GM19099 (cell line): ENCODE measurements at regions not wholly inside any gene's neighbourhood (a gene's known extent, or its start where the extent isn't known, plus 50 kb on each side); places are given as distances from the start of the nearest gene placed in this dataset.

Experiments
- POLR2A ChIP-seq: IDR thresholded peaks from 3 replicates; pipeline ENCODE4 v1.6.1; 2011; ENCODE audit warnings: low read depth; ENCODE audit not compliant: insufficient read length; ENCODE audit errors: extremely low read depth

- TF ChIP-seq POLR2A = no peak
Measured at GRCh38 chr6:120468486-120468885, 865.8 kb downstream of the TBC1D32 start.

DNA sequence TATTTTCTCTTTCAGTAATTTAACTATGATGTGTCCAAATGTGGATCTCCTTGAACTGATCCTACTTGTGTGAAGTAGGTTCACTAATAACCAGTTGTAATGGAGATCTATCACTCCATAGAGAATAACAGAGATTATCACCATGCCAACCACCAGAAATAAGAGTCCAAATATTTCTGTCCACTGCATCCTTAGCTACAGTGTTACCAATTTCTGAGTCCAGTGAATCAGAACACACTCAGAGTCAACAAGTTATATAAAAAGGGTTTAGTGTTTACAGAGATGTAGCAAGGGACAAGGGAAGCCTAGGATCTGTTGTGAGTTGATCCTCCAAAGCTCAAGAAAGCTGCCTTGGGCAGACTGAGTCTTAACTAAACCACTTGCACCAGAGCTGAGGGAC lies 882.8 kb downstream of the TBC1D32 start:
- TF ChIP-seq POLR2A = no peak

- TF ChIP-seq POLR2A = no peak
Measured at GRCh38 chr6:120447605-120448004, 886.7 kb downstream of the TBC1D32 start.

DNA sequence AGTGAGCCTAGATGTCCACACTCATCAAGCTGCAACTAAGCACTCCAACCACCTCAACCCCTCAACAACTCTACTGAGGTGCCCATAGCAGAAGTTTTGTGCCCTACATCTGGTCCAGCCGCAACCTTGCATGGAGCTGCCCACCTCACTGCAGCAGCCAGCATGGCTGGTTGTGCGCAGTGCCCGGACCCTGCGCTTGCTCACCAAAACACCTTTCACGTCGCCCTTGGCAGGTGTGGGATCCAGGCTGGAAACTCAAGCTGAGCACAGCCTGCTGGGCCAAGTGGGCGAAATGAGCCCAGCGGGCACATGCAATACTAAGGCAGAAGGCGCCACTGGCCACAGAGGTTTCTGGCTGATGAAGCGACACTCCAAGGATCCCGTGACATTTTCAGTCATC lies 902.4 kb downstream of the TBC1D32 start:
- TF ChIP-seq POLR2A = no peak

- TF ChIP-seq POLR2A = no peak
Measured at GRCh38 chr6:120411394-120411793, 922.9 kb downstream of the TBC1D32 start.

DNA sequence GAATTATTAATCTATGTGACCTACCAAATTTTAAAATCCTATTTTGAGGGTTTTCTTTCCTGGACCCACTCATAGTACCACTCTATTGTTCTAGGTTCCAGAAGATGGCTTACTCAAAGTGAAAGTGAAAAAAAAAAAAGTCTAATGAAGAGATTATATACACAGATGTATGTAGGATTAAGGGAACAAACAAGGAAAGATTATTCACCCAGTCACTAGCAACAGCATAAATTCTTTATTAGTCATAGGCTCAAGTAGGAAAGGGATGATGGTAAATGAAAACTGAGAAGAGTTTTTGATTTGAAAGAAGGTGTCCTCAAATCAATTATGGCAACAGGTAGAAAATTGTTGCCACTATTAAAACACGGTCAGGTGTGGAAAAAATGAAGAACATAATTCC lies 923.7 kb downstream of the TBC1D32 start:
- no peak for TF ChIP-seq POLR2A

- no peak for TF ChIP-seq POLR2A
Measured at GRCh38 chr6:120407696-120408095, 926.6 kb downstream of the TBC1D32 start.

- TF ChIP-seq POLR2A = no peak
Measured at GRCh38 chr6:120405947-120406346, 928.3 kb downstream of the TBC1D32 start.

DNA sequence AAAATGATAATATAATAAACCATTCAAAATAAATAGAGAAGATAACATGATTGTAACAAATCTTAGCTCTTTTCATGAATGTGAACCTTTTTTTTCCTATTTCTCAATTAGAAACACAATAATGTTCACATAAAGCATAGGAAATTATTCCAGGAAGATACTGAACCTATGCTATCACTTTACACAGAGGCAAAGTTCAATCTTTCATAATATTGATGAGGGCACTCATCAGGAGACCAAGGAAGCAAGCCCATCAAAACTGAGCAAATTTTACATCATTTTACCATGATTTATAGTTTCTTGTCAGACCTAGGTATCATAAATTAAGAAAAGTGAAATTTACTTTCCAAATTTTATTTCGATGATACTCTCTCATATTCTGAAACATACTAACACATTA lies 938.5 kb downstream of the TBC1D32 start:
- TF ChIP-seq POLR2A = no peak

DNA sequence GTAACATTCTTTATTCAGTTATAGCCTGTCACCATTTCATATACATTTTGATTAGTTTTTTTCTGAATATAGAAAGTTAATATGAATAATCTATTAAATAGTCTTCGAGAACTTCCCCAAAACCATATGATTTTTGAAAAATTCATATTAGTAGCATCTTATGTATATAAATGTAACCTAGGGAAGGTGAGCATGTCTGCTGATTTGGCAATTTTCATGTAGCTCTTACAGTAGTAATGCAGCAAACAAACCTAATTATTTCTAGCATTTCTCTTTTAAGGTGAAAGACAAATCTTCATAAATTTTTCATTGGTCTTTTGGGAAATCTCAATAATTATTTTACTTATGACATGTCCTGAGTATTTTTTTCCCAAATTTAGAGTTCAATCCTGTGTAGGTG lies 939.0 kb downstream of the TBC1D32 start:
- TF ChIP-seq POLR2A = no peak

GRCh38 chr6:120392941-120393340 lies 941.3 kb downstream of the TBC1D32 start:
- TF ChIP-seq POLR2A = no peak

- no peak for TF ChIP-seq POLR2A
Measured at GRCh38 chr6:120384671-120385070, 949.6 kb downstream of the TBC1D32 start.

DNA sequence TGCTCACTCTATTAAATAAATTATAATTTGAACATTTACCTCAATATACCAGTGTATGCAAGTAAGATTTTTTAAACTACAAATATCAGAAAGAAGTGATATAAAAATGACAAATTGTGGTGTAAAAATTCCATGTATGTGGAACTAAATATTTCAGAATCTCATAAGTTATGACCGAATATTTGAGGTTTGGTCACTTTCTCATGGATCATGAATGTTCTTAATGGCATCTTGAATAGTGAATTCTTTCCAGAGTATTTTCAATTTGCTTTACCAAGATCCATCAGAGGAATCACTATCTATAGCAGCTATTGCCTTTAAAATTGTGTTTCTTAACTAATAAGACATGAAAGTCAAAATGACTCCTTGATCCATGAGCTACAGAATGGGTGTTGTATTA lies 950.6 kb downstream of the TBC1D32 start:
- TF ChIP-seq POLR2A = no peak

- TF ChIP-seq POLR2A = no peak
Measured at GRCh38 chr6:120378582-120379220, 955.6 kb downstream of the TBC1D32 start.

DNA sequence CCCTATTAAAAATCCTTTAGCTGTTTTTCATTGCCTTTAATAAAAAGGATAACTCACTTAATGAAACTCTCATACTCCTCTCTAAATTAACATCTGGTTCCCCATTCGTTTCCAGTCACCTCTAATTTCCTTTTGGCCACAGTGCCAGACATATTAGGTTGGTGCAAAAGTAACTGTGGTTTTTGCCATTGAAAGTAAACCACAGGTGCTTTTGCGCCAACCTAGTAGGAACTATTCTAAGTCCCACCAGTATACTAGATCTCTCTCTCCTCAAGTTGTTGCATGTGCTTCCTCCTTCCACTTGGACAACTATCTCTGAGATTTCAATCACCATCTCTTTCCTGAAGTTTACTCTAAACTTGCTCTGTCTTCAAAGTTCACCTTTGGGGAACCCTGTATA lies 961.1 kb downstream of the TBC1D32 start:
- no peak for TF ChIP-seq POLR2A

GRCh38 chr6:120363429-120363828 lies 970.9 kb downstream of the TBC1D32 start:
- no peak for TF ChIP-seq POLR2A

DNA sequence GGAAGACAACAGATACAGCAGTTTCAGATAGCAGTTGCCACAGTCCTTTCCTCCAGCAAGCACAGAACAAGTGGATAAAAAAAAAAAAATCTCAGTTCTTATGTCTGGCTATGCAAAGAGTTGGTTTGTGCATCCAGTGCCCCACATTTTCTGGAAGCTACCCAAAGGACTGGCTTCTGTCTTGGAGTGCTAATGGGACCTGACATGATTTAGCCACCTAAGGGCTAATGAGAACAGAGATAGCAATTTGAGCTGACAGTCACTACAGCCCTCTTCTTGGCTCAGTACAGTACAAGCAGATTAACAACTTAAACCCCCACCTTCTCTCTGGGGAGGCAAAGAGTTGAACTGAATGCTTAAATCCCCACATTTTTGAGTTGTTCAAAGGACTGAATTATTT lies 976.8 kb downstream of the TBC1D32 start:
- no peak for TF ChIP-seq POLR2A

DNA sequence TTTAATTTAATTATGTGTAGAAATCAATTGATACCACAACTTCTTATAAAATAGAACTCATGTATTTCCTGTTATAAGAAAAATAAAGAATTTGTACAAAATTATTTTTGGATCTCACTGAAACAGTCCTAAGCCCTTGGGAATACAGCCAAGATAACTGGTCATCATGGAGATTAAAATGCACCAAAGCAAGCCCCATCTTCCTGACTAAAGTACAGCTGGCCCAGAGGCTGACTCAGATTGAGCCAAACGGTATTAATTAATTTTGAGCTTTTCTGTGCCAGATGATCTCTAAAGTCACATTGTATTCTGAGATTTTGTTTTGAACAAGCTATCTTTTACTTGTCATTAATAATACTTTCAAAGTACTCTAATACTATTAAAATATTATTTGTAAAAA lies 978.5 kb downstream of the TBC1D32 start:
- no peak for TF ChIP-seq POLR2A

DNA sequence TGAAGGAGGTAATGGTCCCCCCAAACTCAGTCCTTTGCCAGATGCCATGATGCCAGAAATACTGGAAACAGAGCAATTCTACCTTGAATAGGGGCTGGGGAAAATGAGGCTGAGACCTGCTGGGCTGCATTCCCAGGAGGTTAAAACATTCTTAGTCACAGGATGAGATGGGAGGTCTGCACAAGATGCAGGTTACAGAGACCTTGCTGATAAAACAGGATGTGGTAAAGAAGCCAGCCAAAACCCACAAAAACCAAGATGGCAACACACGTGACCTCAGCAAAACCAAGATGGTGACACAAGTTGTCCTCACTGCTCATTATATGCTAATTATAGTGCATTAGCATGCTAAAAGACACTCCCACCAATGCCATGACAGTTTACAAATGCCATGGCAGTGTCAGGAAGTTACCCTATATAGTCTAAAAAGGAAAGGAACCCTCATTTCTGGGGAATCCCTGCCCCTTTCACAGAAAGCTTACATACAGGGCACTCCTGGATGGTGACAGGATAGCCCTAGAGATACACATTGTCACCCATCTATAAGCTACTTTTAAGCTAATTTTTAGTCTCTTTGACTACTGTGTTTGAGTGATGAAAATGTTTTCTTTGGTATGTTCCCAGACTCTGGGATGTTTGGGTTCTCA lies 979.7 kb downstream of the TBC1D32 start:
- no peak for TF ChIP-seq POLR2A
